HG03460 (cell line): ENCODE measurements at regions not wholly inside any gene's neighbourhood (a gene's known extent, or its start where the extent isn't known, plus 50 kb on each side); places are given as distances from the start of the nearest gene placed in this dataset.
A peak's percentile ranks its signal among the peaks of the same experiment; 100 is the strongest.

Source experiments
- ATAC-seq: cut with Tn5 transposase; IDR thresholded peaks from one replicate; pipeline ENCODE4 v1.9.1; 2021; ENCODE audit not compliant: unreplicated experiment

DNA sequence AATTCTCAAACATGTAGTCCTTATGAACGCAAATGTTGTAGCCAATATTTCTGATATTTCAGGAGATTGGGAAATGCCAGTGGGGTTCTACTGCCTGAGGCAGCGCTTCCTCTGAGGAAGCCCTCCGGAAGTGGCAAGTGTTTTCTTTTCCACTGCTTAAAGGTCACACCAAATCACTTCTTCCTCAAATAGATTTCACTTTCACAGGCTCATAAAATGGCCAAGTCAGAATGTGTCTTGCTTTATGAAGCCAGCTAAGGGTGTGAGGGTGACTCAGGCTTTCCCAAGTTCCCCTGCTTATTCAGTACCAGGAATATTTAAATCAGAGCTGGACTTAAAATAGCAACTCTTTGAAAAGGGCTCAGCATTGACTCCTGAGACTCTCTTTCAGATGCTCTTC lies 514.2 kb upstream of the DIPK2B start:
- no peak for ATAC-seq

DNA sequence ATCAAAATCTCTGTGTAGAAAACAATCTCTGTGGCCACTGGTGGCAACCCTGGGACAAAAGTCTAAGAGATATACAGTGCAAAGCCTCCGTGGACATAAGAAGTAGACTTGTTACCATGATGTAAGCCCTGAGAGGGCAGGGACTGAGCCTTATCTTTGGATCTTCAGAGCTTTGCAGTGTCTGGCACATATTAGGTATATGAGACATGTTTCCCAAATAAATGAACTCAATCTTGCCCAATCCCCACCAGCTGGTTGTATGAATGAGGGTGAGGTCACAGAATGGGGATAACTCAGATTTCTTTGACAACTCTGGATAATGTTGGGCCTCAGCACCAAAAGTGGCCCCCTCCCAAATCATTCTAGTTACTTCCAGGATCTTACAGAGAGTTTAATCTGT lies 511.4 kb upstream of the DIPK2B start:
- ATAC-seq: no peak

DNA sequence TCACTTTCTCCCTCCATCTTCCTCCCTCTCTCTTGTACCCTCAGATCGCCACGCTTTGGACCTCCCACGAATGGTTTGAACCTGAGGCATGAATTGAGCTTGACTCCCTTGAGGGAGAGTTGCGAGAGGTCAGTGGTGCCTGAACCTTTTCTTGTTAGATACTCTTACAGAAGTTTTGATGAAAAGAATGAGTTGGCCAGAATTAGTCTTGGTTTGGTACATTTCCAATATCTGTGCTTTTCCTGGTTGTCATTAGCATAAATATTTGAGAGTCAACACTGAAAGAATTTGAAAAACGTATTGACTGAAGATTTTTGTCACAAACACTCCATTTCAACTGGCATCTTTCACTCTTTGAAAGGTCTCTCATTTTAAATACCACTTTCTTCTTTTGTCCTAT lies 510.6 kb upstream of the DIPK2B start:
- no peak for ATAC-seq

DNA sequence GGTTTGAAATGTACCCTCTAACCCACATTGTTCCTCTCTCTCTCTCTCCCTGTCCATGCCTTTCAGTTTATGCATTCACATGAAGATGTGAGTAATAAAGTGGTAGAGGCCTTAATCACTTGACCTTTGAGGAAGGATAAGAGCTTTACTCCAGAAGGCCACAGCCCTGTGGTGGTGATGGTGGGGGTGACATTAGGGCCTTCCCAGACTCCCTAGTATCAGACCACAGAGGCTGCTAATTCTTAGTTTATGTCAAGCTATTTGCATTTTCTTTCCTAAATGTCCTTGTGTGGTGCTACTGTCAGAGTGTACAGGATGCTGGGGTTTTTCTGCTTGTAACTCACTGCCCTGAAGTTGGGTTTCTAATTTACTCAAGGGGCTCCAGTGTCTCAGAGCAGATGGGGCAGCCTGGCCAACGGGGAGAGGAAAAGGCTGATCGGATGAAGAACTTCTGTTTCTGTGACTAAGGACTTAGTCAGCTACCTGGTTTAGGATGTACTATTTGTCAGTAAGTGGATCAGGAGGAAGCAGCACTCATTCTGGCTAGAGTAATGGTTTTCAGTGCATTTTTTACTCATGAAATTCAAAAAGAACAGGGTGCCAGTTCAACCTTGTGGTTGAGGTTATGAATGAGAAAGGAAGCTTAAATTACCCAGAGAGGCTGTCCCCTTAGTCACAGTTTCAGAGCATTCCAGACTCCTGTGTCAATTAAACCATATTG lies 509.6 kb upstream of the DIPK2B start:
- peak; percentile 93 for ATAC-seq

DNA sequence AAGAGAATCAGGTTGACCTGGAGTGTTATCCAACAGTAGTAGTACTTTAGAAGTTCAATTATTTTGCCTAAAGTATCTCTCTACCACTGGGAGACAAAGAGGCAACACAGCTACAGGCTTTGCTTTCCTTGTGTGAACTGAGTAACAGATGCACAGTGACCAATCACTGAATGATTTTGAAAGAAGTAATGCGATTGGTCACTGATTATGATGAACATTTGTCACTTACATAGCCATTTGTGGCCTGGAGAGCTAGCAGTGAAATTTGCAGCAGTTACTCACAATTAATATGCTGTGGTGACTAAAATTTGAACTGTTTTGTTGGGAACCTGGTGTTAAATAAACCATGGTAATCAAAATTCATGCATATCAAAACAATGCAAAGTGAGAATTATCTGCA lies 508.7 kb upstream of the DIPK2B start:
- no peak for ATAC-seq

DNA sequence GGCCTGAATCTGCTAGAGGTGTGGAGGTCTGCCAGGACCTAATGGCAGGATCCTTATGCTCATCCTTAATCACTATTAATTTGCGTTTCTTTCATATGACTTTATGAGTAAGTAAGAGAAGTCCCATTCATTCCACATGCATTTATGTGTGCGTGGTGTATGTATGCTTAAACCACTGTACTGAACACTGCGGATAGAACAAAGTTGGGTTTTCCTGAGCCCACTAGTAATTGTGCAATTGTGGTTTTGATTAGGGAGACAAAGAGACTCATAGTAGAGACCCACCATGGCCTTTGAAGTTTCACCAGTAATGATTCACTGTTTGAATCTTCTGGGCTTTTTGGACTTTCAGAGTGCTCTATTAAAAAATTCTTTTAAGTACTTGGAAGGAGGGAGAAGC lies 498.5 kb upstream of the DIPK2B start:
- ATAC-seq: no peak

DNA sequence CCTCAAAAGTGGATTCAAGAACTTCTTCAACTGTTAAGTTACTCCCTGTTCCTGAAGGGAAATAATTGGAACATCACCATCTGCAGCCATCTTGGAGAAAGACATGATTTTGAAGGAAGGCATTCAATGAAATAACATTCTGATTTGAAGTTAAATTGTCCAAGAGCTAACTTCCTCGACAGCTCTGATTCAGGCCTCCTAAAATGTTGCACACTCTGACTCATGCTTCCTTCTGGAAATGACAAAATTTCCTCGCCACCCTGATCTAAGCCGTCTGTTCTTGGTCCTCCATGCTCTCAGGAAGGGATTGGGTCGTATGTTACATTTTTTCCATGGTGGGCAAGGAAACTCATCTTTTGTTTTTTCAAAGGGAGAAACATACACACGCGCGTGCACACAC lies 496.9 kb upstream of the DIPK2B start:
- no peak for ATAC-seq

DNA sequence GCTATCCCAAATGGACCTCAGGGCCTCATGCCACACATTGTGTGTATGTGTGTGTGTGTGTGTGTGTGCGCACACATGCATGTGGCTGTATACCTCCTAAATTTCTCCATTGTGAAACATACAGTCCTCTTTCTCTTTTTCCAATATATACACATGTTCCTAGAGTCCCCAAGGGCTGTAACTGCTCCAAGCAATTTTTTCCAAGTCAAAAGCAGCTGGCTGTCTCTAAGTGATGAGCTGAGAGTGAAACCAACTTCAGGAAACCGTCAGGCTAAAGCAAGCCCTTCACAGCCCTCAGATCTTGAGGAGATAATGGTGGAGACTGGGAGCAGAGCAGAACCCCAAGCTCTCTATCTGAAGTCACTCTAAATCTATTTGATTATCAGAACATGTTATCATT lies 496.1 kb upstream of the DIPK2B start:
- no peak for ATAC-seq

DNA sequence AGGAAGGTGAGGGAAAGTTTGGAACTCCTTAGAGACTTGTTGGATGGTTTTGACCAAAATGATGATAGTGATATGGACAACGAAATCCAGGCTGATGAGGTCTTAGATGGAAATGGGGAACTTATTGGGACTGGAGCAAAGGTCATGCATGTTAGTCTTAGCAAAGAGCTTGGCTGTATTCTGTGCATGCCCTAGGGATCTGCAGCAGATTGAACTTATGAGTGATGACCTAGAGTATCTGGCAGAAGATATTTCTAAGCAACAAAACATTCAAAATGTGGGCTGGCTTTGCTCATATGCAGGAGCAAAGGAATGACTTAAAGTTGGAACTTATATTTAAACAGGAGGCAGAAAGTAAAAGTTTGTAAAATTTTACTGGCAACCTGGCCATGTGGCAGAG lies 489.3 kb upstream of the DIPK2B start:
- no peak for ATAC-seq

DNA sequence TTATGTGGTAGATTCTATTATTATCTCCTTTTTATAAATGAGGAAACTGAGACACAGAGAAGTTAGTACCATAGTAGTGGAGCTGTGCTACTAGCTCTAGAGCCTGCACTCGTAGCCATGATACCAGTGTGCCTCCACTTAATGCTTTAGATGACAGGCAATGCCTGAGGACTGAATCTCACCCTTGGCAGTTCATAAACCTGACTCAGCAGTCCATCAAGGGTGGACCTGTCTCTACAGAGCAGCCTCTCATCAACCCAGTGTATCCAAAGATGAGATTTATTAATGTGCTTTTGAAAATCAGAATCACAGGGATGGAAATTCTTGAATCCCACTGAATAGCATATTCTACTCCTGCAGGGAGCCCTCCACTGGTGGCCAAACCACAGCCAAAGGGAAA lies 483.2 kb upstream of the DIPK2B start:
- no peak for ATAC-seq

DNA sequence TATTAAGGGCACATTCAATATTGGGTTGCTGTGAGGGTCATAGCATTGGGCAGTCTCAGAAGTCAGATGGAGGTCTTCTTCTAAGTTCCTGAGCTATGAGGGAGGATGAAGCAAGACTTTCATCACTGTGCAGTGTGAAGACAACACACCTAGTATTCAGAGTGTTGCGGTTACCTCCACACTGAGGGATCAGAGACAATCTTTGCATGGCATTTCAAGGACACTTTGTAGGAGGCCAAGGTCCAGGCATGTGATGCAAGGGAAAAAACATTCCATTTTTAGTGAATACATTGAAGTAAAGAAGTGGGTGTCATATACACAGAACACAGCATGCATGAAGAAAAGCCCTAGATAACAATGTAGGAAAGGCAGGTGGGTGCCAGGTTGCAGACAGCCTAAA lies 481.2 kb upstream of the DIPK2B start:
- no peak for ATAC-seq

DNA sequence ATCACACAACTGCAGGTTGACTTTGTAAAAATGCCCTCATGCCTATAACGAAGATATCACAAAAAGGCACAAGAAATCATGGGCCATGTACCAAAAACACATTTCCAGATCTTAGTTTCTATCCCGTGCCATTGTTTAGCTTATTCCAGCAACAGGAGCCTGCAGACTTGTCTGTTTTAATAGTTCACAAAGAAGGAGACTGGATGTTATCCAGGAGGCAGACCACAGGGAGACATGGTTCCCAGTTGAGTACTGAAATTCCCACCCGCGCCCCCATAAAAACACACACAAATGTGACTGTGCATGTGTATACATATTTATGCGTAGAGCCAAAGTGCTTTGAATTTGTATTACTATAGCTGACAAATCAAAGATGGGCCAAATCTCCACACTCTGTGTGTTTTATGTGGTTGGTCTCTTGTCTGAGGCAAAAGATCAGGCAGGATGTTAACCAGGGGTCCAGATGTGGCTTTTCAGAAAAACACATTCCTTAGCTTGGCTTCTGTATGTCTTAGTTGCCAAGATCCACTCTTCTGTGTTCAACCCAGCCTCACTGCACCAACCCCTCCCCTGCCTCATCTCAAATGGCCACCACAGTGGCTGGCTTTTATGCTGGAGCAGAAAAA lies 469.2 kb upstream of the DIPK2B start:
- ATAC-seq: no peak

DNA sequence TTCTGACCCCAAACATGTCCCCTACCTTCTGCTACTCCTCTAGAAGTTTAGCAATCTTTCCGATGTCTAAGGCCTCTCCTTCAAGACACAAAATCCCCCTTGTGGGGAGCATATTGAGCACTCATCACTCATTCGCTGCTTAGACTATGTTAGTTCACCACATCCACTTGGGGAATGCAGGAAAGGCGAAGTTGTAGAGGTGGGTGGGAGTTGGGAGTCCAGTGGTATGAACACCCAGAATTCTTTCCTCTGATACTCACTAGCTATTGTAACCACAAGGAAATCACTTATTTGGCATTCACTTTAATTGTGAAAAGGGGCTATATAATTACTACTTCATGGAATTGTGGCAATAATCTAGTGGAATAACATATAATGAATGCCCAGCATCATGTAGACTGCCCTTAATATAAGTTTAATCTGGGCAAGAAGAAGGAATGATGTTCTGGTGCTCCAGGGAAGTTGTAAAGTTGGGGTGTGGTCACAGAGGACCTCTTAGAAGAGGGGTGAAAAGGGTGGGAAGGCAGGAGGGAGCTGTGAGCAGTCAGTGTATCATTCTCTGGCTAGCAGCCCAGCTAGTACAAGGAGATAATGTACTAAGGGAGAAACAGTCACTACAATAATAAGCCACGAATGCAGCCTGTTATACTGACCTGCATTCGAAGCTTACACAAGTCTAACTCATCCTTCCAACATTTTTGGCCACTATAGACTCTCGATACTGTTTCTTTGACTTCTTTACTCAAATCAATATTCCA lies 468.2 kb upstream of the DIPK2B start:
- no peak for ATAC-seq

DNA sequence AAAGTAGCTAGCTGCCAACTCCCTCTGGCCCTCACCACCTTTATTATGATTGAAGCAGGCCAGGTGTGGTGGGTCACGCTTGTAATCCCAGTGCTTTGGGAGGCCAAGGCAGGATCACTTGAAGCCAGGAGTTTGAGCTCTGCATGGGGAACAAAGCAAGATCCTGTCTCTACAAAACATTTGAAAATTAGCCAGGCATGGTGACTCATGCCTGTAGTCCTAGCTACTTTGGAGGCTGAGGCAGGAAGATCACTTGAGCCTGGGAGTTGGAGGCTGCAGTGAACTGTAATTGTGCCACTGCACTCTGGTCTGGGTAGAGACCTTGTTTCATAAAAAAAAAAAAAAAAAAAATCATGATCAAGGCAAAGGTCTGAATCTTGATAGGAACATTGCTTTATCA lies 467.0 kb upstream of the DIPK2B start:
- ATAC-seq: no peak

DNA sequence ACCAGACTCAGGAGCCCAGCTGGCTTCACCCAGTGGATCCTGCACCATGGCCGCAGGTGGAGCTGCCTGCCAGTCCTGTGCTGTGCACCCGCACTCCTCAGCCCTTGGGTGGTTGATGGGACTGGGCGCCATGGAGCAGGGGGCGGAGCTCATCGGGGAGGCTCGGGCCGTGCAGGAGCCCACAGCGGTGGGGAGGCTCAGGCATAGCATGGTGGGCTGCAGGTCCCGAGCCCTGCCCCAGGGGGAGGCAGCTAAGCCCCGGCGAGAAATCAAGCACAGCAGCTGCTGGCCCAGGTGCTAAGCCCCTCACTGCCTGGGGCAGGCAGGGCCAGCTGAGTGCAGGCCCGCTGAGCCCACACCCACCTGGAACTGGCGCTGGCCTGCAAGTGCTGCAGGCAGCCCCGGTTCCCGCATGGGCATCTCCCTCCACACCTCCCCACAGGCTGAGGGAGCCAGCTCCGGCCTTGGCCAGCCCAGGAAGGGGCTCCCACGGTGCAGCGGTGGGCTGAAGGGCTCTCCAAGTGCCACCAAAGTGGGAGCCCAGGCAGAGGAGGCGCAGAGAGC lies 464.1 kb upstream of the DIPK2B start:
- ATAC-seq: no peak

DNA sequence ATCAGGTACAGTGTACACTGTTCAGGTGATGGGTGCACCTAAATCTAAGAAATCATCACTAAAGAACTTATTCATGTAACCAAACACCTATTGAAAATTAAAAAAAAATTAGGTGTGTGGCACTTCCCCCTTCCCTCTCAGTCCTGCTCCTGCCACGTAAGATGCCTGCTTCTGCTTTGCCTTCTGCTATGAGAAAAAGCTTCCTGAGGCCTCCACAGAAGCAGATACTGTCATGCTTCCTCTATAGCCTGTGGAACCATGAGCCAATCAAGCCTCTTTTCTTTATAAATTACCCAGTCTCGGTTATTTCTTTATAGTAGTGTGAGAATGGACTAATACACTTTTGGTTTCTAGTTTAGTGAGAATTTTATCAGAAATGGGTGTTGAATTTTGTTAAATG lies 459.8 kb upstream of the DIPK2B start:
- no peak for ATAC-seq

DNA sequence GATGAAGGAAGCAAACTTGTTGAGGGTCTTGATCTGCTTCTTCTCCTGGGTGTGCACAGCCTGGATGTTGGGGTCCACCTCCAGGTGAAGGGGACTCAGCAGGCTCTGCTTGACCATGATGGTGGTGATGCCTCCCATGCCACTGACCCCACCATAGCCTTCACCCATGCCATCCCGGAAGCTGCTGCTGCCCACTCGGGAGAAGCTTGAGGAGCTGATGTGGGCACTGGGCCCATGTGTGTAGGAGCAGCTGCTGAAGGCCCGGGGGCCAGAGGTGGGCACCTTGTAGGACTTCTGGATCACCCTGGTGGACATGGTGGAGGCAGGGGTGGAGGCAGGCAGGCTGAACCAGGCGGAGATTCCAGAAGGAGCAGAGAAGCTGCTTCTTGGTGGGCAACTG lies 432.7 kb upstream of the DIPK2B start:
- no peak for ATAC-seq

DNA sequence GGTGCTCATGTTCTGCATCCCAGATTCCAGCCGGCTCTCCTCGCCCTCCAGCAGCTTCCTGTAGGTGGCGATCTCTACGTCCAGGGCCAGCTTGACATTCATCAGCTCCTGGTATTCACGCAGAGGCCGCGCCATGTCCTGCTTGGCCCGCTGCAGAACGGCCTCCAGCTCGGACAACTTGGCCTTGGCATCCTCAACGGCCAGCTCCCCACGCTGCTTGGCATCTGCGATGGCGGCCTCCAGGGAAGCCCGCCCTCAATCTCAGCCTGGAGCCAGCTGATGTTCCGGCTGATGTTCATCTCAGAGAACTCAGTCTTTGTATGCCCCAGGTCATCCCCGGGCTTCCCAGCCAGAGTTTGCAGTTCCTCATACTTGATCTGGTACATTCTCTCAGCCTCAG lies 431.8 kb upstream of the DIPK2B start:
- ATAC-seq: no peak

DNA sequence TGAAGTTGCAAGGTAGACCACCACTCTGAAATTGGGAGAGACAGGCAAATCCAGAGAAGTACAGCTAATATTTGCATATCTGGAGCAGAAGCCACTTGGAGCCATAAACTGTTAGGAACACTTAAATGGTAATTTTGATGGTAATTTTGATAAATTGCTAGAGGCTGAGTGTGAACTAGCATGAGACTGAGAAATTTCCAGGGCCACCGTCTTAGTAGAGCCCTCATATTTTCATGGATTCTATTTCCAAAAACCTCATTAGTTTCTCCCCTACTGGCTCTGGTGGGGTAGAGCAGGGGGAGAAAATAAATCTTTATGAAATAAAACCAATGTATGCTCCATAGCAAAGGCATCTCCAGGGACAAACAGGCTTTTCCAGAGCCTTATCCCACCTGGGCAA lies 429.4 kb upstream of the DIPK2B start:
- ATAC-seq: no peak

DNA sequence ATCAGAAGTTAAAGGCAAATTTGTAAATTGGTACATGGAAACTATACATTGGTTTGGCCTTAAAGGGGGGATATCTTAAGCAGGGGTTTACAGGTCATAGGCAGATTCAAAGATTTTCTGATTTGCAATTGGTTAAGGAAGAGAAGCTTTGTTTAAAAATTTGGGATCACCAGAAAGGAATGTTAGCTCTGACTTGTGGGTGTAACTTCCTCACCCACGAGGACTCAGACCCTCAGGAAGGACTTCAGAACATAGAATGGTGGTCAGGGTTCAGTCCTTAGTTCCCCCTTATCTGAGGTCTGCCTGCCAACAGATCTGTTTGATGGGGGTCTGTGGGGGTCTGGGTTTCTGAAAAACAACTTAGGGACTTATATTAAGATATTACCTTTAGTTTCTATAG lies 427.4 kb upstream of the DIPK2B start:
- ATAC-seq: no peak

DNA sequence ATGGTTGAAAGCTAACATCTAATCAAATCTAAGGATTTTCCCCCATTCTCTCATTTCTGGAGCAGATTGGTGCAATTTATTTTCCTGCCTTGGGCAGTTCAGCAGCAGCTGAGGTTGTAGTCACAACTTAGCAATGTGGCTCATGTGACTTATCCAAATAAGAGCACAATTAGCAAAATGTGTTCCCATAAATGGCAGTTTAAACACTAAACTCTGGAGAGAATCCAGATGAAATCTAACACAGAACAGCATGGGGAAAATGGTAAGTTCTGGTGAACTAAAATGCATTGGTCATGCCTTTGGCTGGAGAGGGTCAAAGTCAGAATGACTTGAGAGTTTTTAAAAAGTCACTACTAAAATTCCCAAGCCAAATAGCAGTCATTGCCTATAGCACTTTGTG lies 422.6 kb upstream of the DIPK2B start:
- no peak for ATAC-seq

DNA sequence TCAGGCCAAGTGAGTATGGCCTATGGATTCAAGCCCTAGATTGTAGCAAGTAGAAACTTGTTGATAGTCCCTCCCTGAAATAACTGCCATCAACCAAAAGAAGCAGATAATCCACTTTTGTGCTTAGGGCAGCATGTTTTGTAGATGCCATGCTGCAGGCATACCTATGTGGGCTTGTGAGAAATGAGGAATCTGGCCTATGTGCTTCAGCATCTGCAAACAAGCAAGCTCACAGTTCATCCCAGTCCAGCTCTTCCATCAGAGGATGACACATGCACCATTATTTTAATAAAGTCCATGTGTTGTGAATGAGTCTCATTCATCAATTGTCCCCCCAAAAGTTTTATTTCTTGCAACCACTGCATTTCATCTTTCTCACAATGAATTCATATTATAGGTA lies 421.9 kb upstream of the DIPK2B start:
- ATAC-seq: no peak
